Erythroblast (primary cell): ENCODE measurements at regions not wholly inside any gene's neighbourhood (a gene's known extent, or its start where the extent isn't known, plus 50 kb on each side); places are given as distances from the start of the nearest gene placed in this dataset.

Experiments
- GATA1 ChIP-seq: IDR thresholded peaks from 2 replicates; pipeline ENCODE4 v1.6.1; 2011; ENCODE audit warnings: low read depth, mild to moderate bottlenecking, control low read depth, low read length, moderate library complexity
- POLR2A ChIP-seq: IDR thresholded peaks from 2 replicates; pipeline ENCODE4 v1.6.1; 2011; ENCODE audit warnings: mild to moderate bottlenecking, low read length

DNA sequence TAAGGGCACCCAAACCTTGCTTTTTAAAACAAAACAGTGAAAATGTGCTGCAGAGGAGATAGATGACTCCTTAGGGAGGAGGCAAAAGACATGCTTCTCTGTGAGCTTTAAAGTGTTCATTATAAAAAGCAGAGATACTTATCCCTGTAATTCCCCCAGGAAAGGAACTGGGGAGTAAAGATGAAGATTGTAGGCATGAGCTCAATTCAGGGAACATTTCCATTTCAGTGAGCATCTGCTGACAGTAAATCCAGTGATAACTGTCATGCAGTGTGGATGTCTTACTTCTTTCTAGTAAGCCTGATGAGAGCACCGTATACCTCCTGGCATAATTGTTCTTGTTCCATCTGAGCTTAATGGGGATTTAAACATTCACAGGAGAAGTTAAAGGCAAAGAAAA, 1296.5 kb downstream of the MRPL39 start:
- TF ChIP-seq POLR2A (no peak), GATA1 (no peak)
